ENCODE measurements at regions not wholly inside any gene's neighbourhood (a gene's known extent, or its start where the extent isn't known, plus 50 kb on each side); places are given as distances from the start of the nearest gene placed in this dataset.

DNA sequence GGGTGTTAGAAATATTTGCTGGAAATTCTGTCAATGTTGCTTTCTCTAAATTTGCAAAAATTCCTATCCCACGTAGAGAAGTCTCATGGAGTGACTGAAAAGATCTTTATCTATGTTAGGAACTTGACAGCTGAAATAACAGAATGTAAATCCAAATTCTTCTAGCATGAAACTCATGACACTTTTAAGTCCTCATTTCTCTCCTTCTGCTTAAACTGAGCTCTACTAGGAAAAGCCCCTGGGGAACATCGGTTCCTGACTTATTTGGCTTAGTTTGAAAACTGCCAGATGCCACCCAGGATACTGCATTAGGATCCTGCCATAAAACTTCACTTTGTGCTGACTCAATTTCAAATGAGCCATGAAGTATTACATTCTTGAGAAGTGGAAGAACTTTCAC is 426.0 kb downstream of the GALC start:
- WGBS: 26% methylated on average over 2 of the region's 2 CpGs

DNA sequence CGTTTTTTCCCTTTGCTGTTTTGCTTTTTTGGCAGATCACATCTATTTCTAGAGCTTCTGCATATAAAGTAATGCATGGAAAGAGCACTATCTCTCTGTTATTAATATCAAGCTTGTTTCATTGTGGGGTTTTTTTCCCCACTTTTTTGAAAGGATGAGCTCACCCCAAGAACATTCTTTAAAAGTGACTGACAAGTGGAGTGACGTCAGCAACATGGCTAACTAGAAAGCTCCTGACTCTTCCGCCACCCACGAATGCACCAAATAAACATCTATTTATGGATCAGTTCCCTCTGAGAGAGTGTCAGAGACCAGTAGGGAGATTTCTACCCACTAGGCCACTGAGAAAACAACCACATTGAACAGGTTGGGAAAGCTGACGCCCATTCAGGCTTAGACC is 445.4 kb downstream of the GALC start:
- Histone ChIP-seq H3K4me1 (ENCODE audit: control insufficient read depth in 4 of 4, insufficient read depth in 4 of 4, low read length in 3 of 4) (no peaks in the 10 kb centered on the region), H3K36me3 (ENCODE audit: control insufficient read depth in 4 of 4, insufficient read depth in 3 of 4, low read depth in 1 of 4, low read length in 3 of 4) (no peaks in the 10 kb centered on the region), H3K27ac (ENCODE audit: low read depth in 1 of 2, low read length in 2 of 2) (no peak overlapping the region), H3K9ac (ENCODE audit: low read depth in 1 of 2, low read length in 2 of 2) (no peak overlapping the region), H3K27me3 (ENCODE audit: control insufficient read depth in 4 of 4, insufficient read depth in 4 of 4, low read length in 3 of 4) (no peaks in the 10 kb centered on the region), H3K4me3 (ENCODE audit: low read depth in 1 of 3, low read length in 3 of 3) (no peak overlapping the region), H3K9me3 (ENCODE audit: control insufficient read depth in 4 of 4, low read length in 3 of 4) (peaks cover 0 to 6% (median 0%) of the 10 kb centered on the region in 4 donors)
- 64% methylated on average over 5 of the region's 5 CpGs for WGBS
- DNase-seq (ENCODE audit: low spot score): no peak
- TF ChIP-seq HNF4A (conservative IDR thresholded peaks at IDR 0.05) (no peak), HNF4G (IDR thresholded peaks at IDR 0.05) (no peak), GABPA (IDR thresholded peaks at IDR 0.05 in 1 of 2, conservative IDR thresholded peaks at IDR 0.05 in 1 of 2) (no peak), FOXA2 (IDR thresholded peaks at IDR 0.05) (no peak), JUND (IDR thresholded peaks at IDR 0.05) (no peak), SP1 (IDR thresholded peaks at IDR 0.05) (no peak), YY1 (IDR thresholded peaks at IDR 0.05) (no peak), FOXA1 (IDR thresholded peaks at IDR 0.05) (no peak), TAF1 (conservative IDR thresholded peaks at IDR 0.05) (no peak)
- TF ChIP-seq, protein P1, sequence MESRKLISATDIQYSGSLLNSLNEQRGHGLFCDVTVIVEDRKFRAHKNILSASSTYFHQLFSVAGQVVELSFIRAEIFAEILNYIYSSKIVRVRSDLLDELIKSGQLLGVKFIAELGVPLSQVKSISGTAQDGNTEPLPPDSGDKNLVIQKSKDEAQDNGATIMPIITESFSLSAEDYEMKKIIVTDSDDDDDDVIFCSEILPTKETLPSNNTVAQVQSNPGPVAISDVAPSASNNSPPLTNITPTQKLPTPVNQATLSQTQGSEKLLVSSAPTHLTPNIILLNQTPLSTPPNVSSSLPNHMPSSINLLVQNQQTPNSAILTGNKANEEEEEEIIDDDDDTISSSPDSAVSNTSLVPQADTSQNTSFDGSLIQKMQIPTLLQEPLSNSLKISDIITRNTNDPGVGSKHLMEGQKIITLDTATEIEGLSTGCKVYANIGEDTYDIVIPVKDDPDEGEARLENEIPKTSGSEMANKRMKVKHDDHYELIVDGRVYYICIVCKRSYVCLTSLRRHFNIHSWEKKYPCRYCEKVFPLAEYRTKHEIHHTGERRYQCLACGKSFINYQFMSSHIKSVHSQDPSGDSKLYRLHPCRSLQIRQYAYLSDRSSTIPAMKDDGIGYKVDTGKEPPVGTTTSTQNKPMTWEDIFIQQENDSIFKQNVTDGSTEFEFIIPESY (IDR thresholded peaks at IDR 0.05): no peak

More for the DNA sequence above, 426.0 kb downstream of the GALC start:
- no peak for DNase-seq (ENCODE audit: low spot score)
- no peak overlapping the region for H3K4me3 ChIP-seq (ENCODE audit: low read depth in 1 of 3, low read length in 3 of 3)
- no peak overlapping the region for H3K27ac ChIP-seq (ENCODE audit: low read depth in 1 of 2, low read length in 2 of 2)
- H3K9me3 ChIP-seq (ENCODE audit: control insufficient read depth in 4 of 4, low read length in 3 of 4): no peaks in the 10 kb centered on the region
- no peak overlapping the region for H3K9ac ChIP-seq (ENCODE audit: low read depth in 1 of 2, low read length in 2 of 2)
- H3K36me3 ChIP-seq (ENCODE audit: control insufficient read depth in 4 of 4, insufficient read depth in 3 of 4, low read depth in 1 of 4, low read length in 3 of 4): no peaks in the 10 kb centered on the region
- H3K27me3 ChIP-seq (ENCODE audit: control insufficient read depth in 4 of 4, insufficient read depth in 4 of 4, low read length in 3 of 4): no peaks in the 10 kb centered on the region
- no peaks in the 10 kb centered on the region for H3K4me1 ChIP-seq (ENCODE audit: control insufficient read depth in 4 of 4, insufficient read depth in 4 of 4, low read length in 3 of 4)
- TF ChIP-seq FOXA2 (IDR thresholded peaks at IDR 0.05) (no peak), RAD21 (IDR thresholded peaks at IDR 0.05) (no peak), SP1 (IDR thresholded peaks at IDR 0.05) (no peak), FOXA1 (IDR thresholded peaks at IDR 0.05) (no peak), TAF1 (conservative IDR thresholded peaks at IDR 0.05) (no peak), YY1 (IDR thresholded peaks at IDR 0.05) (no peak), HNF4A (conservative IDR thresholded peaks at IDR 0.05) (no peak), EGR1 (IDR thresholded peaks at IDR 0.05; ENCODE audit: low read depth in 2 of 2) (no peak), JUND (IDR thresholded peaks at IDR 0.05) (no peak), HNF4G (IDR thresholded peaks at IDR 0.05) (no peak), RXRA (IDR thresholded peaks at IDR 0.05) (no peak), GABPA (IDR thresholded peaks at IDR 0.05 in 1 of 2, conservative IDR thresholded peaks at IDR 0.05 in 1 of 2) (no peak), NR2F2 (IDR thresholded peaks at IDR 0.05) (no peak)
- TF ChIP-seq, protein P1 (IDR thresholded peaks at IDR 0.05): no peak
- TF ChIP-seq, protein P2, sequence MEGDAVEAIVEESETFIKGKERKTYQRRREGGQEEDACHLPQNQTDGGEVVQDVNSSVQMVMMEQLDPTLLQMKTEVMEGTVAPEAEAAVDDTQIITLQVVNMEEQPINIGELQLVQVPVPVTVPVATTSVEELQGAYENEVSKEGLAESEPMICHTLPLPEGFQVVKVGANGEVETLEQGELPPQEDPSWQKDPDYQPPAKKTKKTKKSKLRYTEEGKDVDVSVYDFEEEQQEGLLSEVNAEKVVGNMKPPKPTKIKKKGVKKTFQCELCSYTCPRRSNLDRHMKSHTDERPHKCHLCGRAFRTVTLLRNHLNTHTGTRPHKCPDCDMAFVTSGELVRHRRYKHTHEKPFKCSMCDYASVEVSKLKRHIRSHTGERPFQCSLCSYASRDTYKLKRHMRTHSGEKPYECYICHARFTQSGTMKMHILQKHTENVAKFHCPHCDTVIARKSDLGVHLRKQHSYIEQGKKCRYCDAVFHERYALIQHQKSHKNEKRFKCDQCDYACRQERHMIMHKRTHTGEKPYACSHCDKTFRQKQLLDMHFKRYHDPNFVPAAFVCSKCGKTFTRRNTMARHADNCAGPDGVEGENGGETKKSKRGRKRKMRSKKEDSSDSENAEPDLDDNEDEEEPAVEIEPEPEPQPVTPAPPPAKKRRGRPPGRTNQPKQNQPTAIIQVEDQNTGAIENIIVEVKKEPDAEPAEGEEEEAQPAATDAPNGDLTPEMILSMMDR (IDR thresholded peaks at IDR 0.05; ENCODE audit: low read depth, low read length, missing input control): no peak
- TF ChIP-seq, protein P3, sequence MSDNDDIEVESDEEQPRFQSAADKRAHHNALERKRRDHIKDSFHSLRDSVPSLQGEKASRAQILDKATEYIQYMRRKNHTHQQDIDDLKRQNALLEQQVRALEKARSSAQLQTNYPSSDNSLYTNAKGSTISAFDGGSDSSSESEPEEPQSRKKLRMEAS (IDR thresholded peaks at IDR 0.05): no peak
- TF ChIP-seq, protein P4, sequence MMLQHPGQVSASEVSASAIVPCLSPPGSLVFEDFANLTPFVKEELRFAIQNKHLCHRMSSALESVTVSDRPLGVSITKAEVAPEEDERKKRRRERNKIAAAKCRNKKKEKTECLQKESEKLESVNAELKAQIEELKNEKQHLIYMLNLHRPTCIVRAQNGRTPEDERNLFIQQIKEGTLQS (IDR thresholded peaks at IDR 0.05): no peak
- TF ChIP-seq, protein P5, sequence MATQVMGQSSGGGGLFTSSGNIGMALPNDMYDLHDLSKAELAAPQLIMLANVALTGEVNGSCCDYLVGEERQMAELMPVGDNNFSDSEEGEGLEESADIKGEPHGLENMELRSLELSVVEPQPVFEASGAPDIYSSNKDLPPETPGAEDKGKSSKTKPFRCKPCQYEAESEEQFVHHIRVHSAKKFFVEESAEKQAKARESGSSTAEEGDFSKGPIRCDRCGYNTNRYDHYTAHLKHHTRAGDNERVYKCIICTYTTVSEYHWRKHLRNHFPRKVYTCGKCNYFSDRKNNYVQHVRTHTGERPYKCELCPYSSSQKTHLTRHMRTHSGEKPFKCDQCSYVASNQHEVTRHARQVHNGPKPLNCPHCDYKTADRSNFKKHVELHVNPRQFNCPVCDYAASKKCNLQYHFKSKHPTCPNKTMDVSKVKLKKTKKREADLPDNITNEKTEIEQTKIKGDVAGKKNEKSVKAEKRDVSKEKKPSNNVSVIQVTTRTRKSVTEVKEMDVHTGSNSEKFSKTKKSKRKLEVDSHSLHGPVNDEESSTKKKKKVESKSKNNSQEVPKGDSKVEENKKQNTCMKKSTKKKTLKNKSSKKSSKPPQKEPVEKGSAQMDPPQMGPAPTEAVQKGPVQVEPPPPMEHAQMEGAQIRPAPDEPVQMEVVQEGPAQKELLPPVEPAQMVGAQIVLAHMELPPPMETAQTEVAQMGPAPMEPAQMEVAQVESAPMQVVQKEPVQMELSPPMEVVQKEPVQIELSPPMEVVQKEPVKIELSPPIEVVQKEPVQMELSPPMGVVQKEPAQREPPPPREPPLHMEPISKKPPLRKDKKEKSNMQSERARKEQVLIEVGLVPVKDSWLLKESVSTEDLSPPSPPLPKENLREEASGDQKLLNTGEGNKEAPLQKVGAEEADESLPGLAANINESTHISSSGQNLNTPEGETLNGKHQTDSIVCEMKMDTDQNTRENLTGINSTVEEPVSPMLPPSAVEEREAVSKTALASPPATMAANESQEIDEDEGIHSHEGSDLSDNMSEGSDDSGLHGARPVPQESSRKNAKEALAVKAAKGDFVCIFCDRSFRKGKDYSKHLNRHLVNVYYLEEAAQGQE (IDR thresholded peaks at IDR 0.05): no peak
